HL-60 (cell line): ENCODE measurements at regions not wholly inside any gene's neighbourhood (a gene's known extent, or its start where the extent isn't known, plus 50 kb on each side); places are given as distances from the start of the nearest gene placed in this dataset.

Experiments
- POLR2AphosphoS5 ChIP-seq: IDR thresholded peaks from 2 replicates; pipeline ENCODE4 v1.6.1; 2012; ENCODE audit warnings: low read depth
- REST ChIP-seq: IDR thresholded peaks from 2 replicates; pipeline ENCODE4 v1.6.1; 2012; ENCODE audit warnings: low read depth; ENCODE audit not compliant: insufficient replicate concordance
- TF ChIP-seq, protein P1 (sequence below): IDR thresholded peaks from one replicate; pipeline ENCODE4 v1.5.1; 2011; ENCODE audit warnings: low read length, control low read depth, inconsistent platforms; ENCODE audit not compliant: insufficient read depth

DNA sequence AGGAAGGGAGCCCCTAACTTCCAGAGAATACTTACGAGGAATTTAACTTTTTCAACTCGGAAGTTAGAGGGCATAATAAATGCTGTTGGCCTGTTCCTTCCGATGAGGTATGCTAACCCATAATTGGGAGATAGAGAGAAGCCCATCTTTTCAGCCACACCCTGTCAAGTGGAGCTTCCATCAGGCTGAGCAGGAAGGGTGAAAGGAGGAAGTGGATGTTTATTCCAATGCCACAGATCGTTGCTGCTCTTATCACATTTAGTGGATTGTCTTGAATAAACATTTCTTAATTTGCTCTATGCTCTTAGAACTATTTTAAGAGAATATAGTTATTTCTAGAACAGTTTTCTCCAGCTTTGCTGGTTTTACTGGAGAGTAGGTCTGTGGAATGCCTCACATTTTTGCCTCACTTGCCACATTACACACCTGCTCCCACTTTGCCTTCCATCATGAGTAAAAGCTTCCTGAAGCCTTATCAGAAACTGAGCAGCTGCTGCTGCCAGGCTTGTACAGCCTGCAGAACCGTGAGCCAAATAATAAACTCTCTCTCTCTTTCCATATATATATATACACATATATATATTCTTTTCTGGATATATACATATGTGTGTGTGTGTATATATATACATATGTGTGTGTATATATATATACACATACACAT lies 60.0 kb upstream of the RGS21 start:
- TF ChIP-seq POLR2AphosphoS5 = no peak
- TF ChIP-seq, protein P1, sequence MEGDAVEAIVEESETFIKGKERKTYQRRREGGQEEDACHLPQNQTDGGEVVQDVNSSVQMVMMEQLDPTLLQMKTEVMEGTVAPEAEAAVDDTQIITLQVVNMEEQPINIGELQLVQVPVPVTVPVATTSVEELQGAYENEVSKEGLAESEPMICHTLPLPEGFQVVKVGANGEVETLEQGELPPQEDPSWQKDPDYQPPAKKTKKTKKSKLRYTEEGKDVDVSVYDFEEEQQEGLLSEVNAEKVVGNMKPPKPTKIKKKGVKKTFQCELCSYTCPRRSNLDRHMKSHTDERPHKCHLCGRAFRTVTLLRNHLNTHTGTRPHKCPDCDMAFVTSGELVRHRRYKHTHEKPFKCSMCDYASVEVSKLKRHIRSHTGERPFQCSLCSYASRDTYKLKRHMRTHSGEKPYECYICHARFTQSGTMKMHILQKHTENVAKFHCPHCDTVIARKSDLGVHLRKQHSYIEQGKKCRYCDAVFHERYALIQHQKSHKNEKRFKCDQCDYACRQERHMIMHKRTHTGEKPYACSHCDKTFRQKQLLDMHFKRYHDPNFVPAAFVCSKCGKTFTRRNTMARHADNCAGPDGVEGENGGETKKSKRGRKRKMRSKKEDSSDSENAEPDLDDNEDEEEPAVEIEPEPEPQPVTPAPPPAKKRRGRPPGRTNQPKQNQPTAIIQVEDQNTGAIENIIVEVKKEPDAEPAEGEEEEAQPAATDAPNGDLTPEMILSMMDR = no peak
- no peak for TF ChIP-seq REST
